ENCODE measurements at regions not wholly inside any gene's neighbourhood (a gene's known extent, or its start where the extent isn't known, plus 50 kb on each side); places are given as distances from the start of the nearest gene placed in this dataset.

DNA sequence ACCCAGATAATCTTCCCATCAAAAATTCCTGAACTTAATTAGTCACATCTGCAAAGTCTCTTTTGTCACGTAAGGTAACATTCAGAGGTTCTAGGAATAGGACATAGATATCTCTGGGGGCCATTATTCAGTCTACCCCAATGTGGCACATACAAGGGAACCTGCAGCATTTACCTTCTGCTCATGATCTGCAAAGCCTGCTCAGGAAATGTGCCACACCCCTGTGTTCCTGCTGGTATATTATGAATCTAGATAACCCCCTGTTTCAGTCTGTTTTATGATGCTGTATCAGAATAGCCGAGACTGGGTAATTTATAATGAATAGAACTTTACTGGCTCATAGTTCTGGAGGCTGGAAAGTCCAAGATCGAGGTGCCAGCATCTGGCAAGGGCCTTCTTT, 103.5 kb downstream of the ARL4C start:
- no peaks in the 10 kb centered on the region for H3K36me3 ChIP-seq (ENCODE audit: insufficient read depth, low read length)
- H2AFZ ChIP-seq (ENCODE audit: low read depth, low read length), result no peak overlapping the region
- H3F3A ChIP-seq (ENCODE audit: insufficient read depth, low read length, poor library complexity, severe bottlenecking), result no peaks in the 10 kb centered on the region
- no peak overlapping the region for H3K4me3 ChIP-seq (ENCODE audit: low read length)
- TF ChIP-seq POLR2AphosphoS5 (IDR thresholded peaks at IDR 0.05), result no peak
- TF ChIP-seq, protein P1, sequence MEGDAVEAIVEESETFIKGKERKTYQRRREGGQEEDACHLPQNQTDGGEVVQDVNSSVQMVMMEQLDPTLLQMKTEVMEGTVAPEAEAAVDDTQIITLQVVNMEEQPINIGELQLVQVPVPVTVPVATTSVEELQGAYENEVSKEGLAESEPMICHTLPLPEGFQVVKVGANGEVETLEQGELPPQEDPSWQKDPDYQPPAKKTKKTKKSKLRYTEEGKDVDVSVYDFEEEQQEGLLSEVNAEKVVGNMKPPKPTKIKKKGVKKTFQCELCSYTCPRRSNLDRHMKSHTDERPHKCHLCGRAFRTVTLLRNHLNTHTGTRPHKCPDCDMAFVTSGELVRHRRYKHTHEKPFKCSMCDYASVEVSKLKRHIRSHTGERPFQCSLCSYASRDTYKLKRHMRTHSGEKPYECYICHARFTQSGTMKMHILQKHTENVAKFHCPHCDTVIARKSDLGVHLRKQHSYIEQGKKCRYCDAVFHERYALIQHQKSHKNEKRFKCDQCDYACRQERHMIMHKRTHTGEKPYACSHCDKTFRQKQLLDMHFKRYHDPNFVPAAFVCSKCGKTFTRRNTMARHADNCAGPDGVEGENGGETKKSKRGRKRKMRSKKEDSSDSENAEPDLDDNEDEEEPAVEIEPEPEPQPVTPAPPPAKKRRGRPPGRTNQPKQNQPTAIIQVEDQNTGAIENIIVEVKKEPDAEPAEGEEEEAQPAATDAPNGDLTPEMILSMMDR (IDR thresholded peaks at IDR 0.05; ENCODE audit: poor library complexity, severe bottlenecking), result no peak
- TF ChIP-seq MXI1 (conservative IDR thresholded peaks at IDR 0.05; ENCODE audit: poor library complexity, severe bottlenecking), result no peak
- TF ChIP-seq REST (IDR thresholded peaks at IDR 0.05; ENCODE audit: borderline replicate concordance), result no peak
- TF ChIP-seq EP300 (conservative IDR thresholded peaks at IDR 0.05; ENCODE audit: poor library complexity, severe bottlenecking), result no peak
- no peak for TF ChIP-seq RAD21 (conservative IDR thresholded peaks at IDR 0.05)
- TF ChIP-seq TAF1 (IDR thresholded peaks at IDR 0.05; ENCODE audit: low read depth), result no peak
- no peaks in the 10 kb centered on the region for H3K9me2 ChIP-seq (ENCODE audit: insufficient read depth, low read length)
- H3K9me3 ChIP-seq (ENCODE audit: low read length), result no peaks in the 10 kb centered on the region
- no peaks in the 10 kb centered on the region for H3K79me2 ChIP-seq (replicated peaks; ENCODE audit: insufficient read depth, low read length)
- H3K27me3 ChIP-seq (ENCODE audit: insufficient read depth, low read depth, low read length), result no peaks in the 10 kb centered on the region
- no peaks in the 10 kb centered on the region for H4K20me1 ChIP-seq (ENCODE audit: insufficient read depth)
- H3K9ac ChIP-seq (ENCODE audit: low read length), result no peak overlapping the region
- no peak overlapping the region for H3K27ac ChIP-seq (ENCODE audit: low read length)
- H3K4me2 ChIP-seq (ENCODE audit: low read length), result no peak overlapping the region

DNA sequence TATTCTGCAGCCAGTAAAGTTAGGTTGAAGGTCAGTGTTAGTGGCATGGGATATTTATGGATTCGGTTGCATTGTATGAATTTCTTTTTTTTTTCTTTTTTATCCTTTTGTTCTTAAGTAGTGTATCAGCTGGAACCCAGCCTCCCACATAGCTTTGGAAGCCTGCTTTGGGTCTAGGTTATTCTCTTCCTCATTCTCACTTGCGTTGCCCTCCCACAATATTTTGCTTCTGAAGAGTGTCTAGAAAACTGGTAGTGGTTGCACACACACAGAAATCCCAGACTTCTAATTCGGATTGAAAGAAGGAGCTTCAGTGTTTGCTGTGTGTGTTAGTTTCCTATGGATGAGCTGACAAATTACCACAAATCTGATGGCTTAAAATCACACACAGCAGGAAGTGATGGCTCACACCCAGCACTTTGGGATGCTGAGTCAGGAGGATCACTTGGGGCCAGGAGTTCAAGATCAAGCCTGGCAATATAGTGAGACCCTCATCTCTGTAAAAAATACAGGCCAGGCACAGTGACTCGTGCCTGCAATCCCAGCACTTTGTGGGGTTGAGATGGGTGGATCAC, 104.8 kb downstream of the ARL4C start:
- TF ChIP-seq MXI1 (conservative IDR thresholded peaks at IDR 0.05; ENCODE audit: poor library complexity, severe bottlenecking), result no peak
- TF ChIP-seq EZH2 (IDR thresholded peaks at IDR 0.05; ENCODE audit: borderline replicate concordance, insufficient read depth, low read length, poor library complexity, severe bottlenecking), result no peak
- TF ChIP-seq SMC3 (conservative IDR thresholded peaks at IDR 0.05; ENCODE audit: poor library complexity), result no peak
- no peak for TF ChIP-seq EP300 (conservative IDR thresholded peaks at IDR 0.05; ENCODE audit: poor library complexity, severe bottlenecking)
- TF ChIP-seq POLR2AphosphoS5 (IDR thresholded peaks at IDR 0.05), result no peak
- no peak for TF ChIP-seq RAD21 (conservative IDR thresholded peaks at IDR 0.05)
- TF ChIP-seq, protein P1 (IDR thresholded peaks at IDR 0.05; ENCODE audit: poor library complexity, severe bottlenecking), result no peak
- TF ChIP-seq REST (IDR thresholded peaks at IDR 0.05; ENCODE audit: borderline replicate concordance), result no peak
- no peak for TF ChIP-seq TAF1 (IDR thresholded peaks at IDR 0.05; ENCODE audit: low read depth)
- H3F3A ChIP-seq (ENCODE audit: insufficient read depth, low read length, poor library complexity, severe bottlenecking), result no peaks in the 10 kb centered on the region
- H3K27ac ChIP-seq (ENCODE audit: low read length), result no peak overlapping the region
- H3K79me2 ChIP-seq (replicated peaks; ENCODE audit: insufficient read depth, low read length), result no peaks in the 10 kb centered on the region
- H3K4me2 ChIP-seq (ENCODE audit: low read length), result no peak overlapping the region
- H3K9me3 ChIP-seq (ENCODE audit: low read length), result no peaks in the 10 kb centered on the region
- no peak overlapping the region for H2AFZ ChIP-seq (ENCODE audit: low read depth, low read length)
- no peak overlapping the region for H3K9ac ChIP-seq (ENCODE audit: low read length)
- H3K27me3 ChIP-seq (ENCODE audit: insufficient read depth, low read depth, low read length), result no peaks in the 10 kb centered on the region
- H4K20me1 ChIP-seq (ENCODE audit: insufficient read depth), result no peaks in the 10 kb centered on the region
- no peak overlapping the region for H3K4me3 ChIP-seq (ENCODE audit: low read length)
- H3K36me3 ChIP-seq (ENCODE audit: insufficient read depth, low read length), result no peaks in the 10 kb centered on the region
- H3K9me2 ChIP-seq (ENCODE audit: insufficient read depth, low read length), result no peaks in the 10 kb centered on the region
